ENCODE measurements at regions not wholly inside any gene's neighbourhood (a gene's known extent, or its start where the extent isn't known, plus 50 kb on each side); places are given as distances from the start of the nearest gene placed in this dataset.

DNA sequence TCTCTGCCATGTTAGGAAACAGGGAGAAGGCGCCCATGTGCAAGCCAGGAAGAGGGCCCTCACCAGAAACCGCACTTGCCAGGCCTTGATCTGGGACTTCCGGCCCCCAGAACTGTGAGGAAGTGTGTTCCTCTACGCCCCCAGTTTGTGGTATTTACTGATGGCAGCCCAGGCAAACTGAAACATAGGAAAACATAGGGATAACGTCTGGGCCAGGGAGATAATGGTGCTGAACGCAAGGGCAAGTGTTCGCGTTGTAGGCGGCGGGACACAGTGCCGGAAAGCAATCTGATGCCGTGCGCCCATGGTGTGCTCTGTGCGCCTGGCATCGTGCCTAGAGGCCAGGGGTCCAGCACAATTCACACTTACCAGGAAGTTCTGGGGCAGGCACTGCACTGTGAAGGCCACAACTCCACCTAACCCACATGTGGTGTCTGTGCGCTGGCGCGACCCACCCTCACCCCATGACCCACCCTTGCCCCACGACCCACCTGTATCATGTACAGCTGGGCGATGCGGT, 53.6 kb downstream of the ARL6IP4 start:
- in situ Hi-C loops (cut with MboI; ENCODE audit: low pct_unique_long_range_greater_than_20kb, low sequenced_read_pairs, unreplicated experiment), result no loop called here

DNA sequence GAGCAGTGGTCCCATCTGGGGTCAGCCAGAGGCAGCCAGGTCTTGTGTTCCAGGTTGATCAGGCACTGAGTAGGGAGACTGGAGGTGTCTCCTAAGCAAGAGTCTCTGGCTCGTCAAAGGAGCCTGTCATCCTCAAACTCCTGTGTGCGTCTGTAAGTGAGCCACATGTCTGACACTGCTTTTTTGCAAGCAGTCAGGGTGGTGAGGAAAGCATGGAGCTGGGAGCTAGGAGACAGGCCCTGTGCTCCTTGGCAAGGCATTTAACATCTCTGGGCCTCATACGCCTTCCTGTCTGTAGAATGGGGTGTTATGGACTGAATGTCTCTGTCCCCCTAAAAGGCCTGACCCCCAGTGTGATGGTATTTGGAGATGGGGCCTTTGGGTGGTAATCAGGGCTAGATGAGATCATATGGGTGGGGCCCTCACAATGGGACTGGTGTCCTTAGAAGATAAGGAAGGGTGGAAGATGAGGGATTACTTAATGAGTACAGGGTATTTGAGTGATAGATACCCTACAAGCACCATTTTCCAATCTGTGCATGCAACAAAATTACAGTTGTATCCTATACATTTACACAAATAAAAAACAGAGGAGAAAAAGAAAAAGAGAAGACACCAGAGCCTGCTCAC, 53.0 kb downstream of the ARL6IP4 start:
- DNase-seq (ENCODE audit: low spot score), result no peak
- in situ Hi-C loops (cut with MboI; ENCODE audit: low pct_unique_long_range_greater_than_20kb, low sequenced_read_pairs, unreplicated experiment), result no loop called here
- TF ChIP-seq, protein P1, sequence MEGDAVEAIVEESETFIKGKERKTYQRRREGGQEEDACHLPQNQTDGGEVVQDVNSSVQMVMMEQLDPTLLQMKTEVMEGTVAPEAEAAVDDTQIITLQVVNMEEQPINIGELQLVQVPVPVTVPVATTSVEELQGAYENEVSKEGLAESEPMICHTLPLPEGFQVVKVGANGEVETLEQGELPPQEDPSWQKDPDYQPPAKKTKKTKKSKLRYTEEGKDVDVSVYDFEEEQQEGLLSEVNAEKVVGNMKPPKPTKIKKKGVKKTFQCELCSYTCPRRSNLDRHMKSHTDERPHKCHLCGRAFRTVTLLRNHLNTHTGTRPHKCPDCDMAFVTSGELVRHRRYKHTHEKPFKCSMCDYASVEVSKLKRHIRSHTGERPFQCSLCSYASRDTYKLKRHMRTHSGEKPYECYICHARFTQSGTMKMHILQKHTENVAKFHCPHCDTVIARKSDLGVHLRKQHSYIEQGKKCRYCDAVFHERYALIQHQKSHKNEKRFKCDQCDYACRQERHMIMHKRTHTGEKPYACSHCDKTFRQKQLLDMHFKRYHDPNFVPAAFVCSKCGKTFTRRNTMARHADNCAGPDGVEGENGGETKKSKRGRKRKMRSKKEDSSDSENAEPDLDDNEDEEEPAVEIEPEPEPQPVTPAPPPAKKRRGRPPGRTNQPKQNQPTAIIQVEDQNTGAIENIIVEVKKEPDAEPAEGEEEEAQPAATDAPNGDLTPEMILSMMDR (IDR thresholded peaks at IDR 0.05; ENCODE audit: extremely low read depth, insufficient read depth, missing control alignments), result no peak

More for the DNA sequence above, 53.6 kb downstream of the ARL6IP4 start:
- TF ChIP-seq, protein P1 (IDR thresholded peaks at IDR 0.05; ENCODE audit: extremely low read depth, insufficient read depth, missing control alignments), result no peak
- DNase-seq (ENCODE audit: low spot score), result no peak

DNA sequence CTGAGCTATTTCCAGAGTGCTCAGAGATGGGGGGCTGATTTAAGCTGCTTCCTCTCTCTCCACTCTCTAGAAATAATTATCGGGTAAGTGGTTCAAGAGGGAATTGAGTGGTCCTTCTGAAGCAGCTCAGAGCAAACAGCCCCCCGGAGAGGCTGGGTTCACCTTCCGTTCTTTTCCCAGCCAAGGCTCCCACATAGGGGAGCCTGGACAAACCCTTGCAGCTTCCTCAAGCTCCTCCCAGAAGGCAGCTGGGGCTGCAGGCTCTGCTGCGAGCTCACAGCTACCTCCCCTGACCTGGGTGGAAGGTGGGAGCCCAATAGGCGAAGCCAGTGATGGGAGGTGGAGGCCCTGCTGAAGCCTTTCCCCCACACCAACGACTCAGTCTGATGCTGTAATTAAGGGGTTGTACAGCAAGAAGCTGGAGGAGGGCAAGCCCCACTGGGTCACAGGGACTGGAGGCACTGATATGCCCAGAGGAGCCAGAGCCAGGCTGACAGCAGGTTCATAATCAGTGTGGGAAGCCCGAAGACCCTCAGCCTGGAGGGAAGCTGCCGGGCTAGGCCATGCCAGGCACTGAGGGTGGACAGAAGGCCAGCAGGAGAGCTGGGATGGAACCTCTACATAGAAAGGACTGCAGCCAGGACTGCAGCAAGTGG, 52.4 kb downstream of the ARL6IP4 start:
- DNase-seq (ENCODE audit: low spot score), result no peak
- TF ChIP-seq, protein P1 (IDR thresholded peaks at IDR 0.05; ENCODE audit: extremely low read depth, insufficient read depth, missing control alignments), result no peak
- in situ Hi-C loops (cut with MboI; ENCODE audit: low pct_unique_long_range_greater_than_20kb, low sequenced_read_pairs, unreplicated experiment), result no loop called here

Data from GM13977 (cell line).